Activated CD4-positive, alpha-beta memory T cell treated with anti-CD3 and anti-CD28 coated beads, Interleukin-2, amount 10 ng/mL, durations not matched to agents 7 days and 5 days (primary cell): ENCODE measurements at regions not wholly inside any gene's neighbourhood (a gene's known extent, or its start where the extent isn't known, plus 50 kb on each side); places are given as distances from the start of the nearest gene placed in this dataset.

ENCODE experiments used
- CTCF ChIA-PET: fragments of 350-600 bp; sonication (Branson Sonifier 250); formaldehyde crosslinking; loops from one replicate; lab custom pipeline; 2021; ENCODE audit warnings: antibody characterized with exemption, inconsistent platforms; lab: Charles Lee
- POLR2A ChIA-PET: fragments of 350-600 bp; sonication (Branson Sonifier 250); formaldehyde crosslinking; loops from one replicate; lab custom pipeline; 2021; ENCODE audit warnings: antibody characterized with exemption; lab: Charles Lee
- DNase-seq: peaks from one replicate; pipeline ENCODE4 v3.0.0-alpha.2; 2020
- H3K27ac Mint-ChIP-seq: one replicate; pipeline ENCODE4 v1.8.0; 2021; ENCODE audit warnings: mild to moderate bottlenecking, mixed read lengths
- H3K27me3 Mint-ChIP-seq: one replicate; pipeline ENCODE4 v1.8.0; 2021; ENCODE audit warnings: mixed read lengths
- H3K36me3 Mint-ChIP-seq: one replicate; pipeline ENCODE4 v1.8.0; 2021; ENCODE audit warnings: low read depth, mixed read lengths
- H3K4me1 Mint-ChIP-seq: one replicate; pipeline ENCODE4 v1.8.0; 2021; ENCODE audit warnings: mixed read lengths
- H3K4me3 Mint-ChIP-seq: one replicate; pipeline ENCODE4 v1.8.0; 2021; ENCODE audit warnings: mild to moderate bottlenecking, mixed read lengths
- H3K9me3 Mint-ChIP-seq: one replicate; pipeline ENCODE4 v1.8.0; 2021; ENCODE audit warnings: mixed read lengths

- Mint-ChIP-seq H3K4me1 (no peaks in the 10 kb centered on the region), H3K9me3 (no peaks in the 10 kb centered on the region), H3K27me3 (peaks cover 11% of the 10 kb centered on the region), H3K36me3 (no peaks in the 10 kb centered on the region), H3K27ac (no peak overlapping the region), H3K4me3 (no peak overlapping the region)
- no peak for DNase-seq
- POLR2A ChIA-PET = no interaction called here
- CTCF ChIA-PET = interaction anchor here (0.9 to 1.3 kb wide), 2 partner anchors 12 to 28 kb away, joined by 3 to 6 read pairs; no protein-coding TSS in a partner anchor
Measured at GRCh38 chr2:121888189-121888557, 132.7 kb downstream of the TSN start.

DNA sequence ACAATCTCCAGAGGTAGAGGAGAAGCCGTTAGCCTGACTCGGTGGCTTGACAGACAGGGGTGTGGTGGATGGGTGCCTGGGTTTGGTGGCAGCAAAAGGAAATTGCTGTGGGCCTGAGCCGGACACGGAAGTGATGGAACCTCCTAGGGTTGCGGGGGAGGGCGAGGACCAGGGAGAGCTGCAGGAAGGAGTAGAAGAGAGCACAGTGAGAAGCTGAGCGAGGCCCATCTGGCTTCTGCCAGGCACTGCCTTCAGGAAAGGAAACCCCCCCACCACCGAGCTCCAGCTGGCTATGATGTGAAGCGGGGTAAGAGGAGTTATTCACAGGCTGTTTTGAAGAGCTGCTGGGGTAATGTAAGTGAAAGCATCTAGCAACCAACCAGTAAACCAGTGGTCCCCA lies 134.6 kb downstream of the TSN start:
- peaks cover 4% of the 10 kb centered on the region for H3K27me3 Mint-ChIP-seq
- H3K4me1 Mint-ChIP-seq = no peaks in the 10 kb centered on the region
- ChIA-PET CTCF (no interaction called here), POLR2A (no interaction called here)
- no peak overlapping the region for H3K4me3 Mint-ChIP-seq
- DNase-seq = no peak
- no peaks in the 10 kb centered on the region for H3K36me3 Mint-ChIP-seq
- H3K9me3 Mint-ChIP-seq = no peaks in the 10 kb centered on the region
- no peak overlapping the region for H3K27ac Mint-ChIP-seq

DNA sequence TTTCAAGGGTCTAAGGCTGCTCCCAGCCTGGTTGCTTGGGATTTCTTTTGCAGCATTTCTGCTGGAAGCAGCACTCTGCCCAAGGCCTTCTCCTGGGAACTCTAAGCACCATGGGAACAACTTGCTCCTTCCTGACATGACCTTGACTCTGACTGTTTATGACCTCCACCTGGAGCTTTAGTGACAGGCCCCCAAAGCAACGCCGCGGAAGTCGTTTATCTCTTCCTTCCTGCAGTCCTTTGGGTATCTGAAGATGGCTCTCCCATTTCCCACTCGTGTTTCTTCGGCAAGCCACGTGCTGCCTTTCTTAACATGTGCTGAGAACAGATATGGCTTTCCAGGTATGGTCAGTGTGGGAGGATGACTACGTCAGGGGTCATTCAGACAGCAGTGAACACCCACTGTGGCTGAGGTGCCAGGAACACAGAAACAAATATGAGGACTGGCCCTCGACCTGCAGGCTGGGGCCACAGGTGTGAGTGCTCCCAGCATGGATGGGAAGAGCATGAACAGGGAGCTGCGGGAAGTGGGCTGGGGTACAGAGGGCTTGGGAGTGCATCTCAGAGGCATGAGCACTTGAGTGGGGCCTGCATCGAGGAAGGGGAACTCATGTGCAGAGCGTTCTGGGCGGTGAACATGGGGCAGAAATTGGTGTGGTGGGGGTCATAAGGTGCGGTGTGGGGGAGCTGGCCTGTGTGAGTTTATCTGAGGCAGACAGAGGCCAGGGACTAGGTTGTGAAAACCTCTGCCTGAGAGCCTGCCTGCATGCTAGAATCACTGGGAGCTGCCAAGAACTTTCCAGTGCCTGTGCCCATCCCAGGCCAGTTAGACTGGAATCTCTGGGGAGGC lies 140.5 kb downstream of the TSN start:
- POLR2A ChIA-PET = no interaction called here
- CTCF ChIA-PET = no interaction called here
- H3K9me3 Mint-ChIP-seq = no peaks in the 10 kb centered on the region
- no peak for DNase-seq
- no peaks in the 10 kb centered on the region for H3K4me1 Mint-ChIP-seq
- no peak overlapping the region for H3K4me3 Mint-ChIP-seq
- H3K27ac Mint-ChIP-seq = no peak overlapping the region
- H3K36me3 Mint-ChIP-seq = no peaks in the 10 kb centered on the region
- no peaks in the 10 kb centered on the region for H3K27me3 Mint-ChIP-seq

DNA sequence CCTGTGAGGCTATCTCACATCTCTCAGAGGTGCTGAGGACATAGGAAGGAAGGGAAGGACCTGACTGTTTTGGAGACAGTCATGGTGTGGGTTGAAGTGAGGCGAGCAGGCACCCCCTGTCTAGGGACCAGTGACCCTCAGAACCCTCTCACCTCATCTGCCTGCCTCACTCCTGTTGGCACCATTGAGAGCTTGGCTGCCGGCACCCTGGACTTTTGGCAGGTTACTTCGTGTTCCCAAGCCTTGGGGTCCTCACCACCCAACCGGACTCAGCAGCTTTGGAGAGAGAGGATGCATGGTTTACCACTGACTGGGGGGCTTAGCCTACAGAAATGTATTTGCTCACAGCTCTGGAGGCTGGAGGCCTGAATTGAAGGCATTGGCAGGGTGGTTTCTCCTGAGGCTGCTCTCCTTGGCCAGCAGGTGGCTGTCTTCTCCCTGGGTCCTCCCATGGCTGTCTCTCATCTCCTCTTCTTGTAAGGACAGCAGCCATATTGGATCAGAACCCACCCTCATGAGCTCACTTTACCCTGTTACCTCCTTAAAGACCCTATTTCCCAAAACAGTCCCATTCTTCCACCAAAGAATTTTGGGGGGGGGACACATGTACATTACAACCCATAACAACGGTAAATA lies 142.0 kb downstream of the TSN start:
- Mint-ChIP-seq H3K27ac (no peak overlapping the region), H3K4me1 (no peaks in the 10 kb centered on the region), H3K9me3 (no peaks in the 10 kb centered on the region), H3K36me3 (no peaks in the 10 kb centered on the region), H3K27me3 (no peaks in the 10 kb centered on the region), H3K4me3 (no peak overlapping the region)
- ChIA-PET CTCF (interaction anchor here (1.2 to 1.3 kb wide), 2 partner anchors 11 to 19 kb away, joined by 3 read pairs; no protein-coding TSS in a partner anchor), POLR2A (no interaction called here)
- no peak for DNase-seq

DNA sequence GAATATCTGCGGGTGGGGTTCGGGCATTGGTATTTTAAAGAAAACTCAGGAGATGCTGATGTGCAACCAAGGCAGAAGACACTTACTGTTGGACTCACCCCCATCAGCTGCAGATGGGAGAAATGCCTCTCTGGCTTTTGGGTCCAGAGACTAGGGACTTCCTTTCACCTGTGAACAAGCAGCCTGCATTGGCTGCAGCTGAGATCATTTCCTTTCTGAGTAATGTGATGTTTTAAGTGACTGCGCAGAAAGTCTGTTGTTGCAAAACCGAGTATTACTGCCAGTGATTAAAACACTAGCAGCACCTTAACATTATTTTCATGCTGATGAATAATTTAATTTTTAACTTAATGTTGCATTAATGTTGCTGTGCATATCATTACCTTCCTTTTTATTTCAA lies 143.0 kb downstream of the TSN start:
- no peaks in the 10 kb centered on the region for H3K36me3 Mint-ChIP-seq
- CTCF ChIA-PET = no interaction called here

DNA sequence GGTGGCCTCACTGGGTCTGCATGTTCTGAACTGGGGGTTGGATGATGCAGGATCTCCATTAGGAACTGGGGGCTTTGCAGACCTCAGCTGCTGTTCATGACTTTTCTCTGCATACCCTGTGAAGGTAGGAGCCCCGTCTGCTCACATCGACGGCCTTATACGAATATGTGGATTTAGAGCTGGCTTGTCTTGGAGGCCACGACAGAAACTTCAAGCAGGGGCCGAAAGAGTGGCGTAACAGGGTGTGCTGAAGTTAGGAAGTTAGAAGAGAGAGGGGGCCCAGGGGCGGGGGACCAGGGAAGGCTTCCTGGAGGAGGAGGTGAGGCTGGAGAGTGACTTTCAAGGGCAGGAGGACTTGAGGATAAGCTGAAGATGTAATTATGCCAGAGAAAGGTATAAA lies 144.9 kb downstream of the TSN start:
- no peak overlapping the region for H3K4me3 Mint-ChIP-seq
- H3K27ac Mint-ChIP-seq = no peak overlapping the region
- DNase-seq = no peak
- H3K27me3 Mint-ChIP-seq = no peaks in the 10 kb centered on the region
- ChIA-PET POLR2A (no interaction called here), CTCF (no interaction called here)
- no peaks in the 10 kb centered on the region for H3K4me1 Mint-ChIP-seq
- no peaks in the 10 kb centered on the region for H3K36me3 Mint-ChIP-seq
- no peaks in the 10 kb centered on the region for H3K9me3 Mint-ChIP-seq

More for the DNA sequence above, 143.0 kb downstream of the TSN start:
- Mint-ChIP-seq H3K4me1 (no peaks in the 10 kb centered on the region), H3K27me3 (no peaks in the 10 kb centered on the region), H3K4me3 (no peak overlapping the region), H3K27ac (no peak overlapping the region), H3K9me3 (no peaks in the 10 kb centered on the region)
- POLR2A ChIA-PET = no interaction called here
- no peak for DNase-seq

DNA sequence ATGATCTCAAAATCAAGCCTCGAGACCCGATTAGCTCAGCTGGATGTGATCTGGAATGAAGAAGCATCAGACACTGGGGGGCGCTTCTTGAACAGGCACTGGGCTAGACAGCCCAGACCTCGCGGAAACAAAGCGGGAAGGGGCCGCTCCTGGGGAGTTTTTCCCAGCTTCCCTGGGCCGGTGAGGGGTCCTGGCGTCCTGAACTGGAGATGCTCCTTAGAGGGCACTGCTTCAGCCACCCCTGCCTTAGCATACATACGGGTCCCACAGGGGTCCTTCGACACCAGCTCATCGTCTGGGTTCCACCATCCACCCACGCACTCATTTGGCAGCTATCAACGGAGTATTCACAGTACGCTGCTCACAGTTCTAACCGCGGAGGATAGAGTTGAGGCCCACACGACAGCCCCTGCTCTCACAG lies 146.7 kb downstream of the TSN start:
- Mint-ChIP-seq H3K4me1 (no peaks in the 10 kb centered on the region), H3K9me3 (no peaks in the 10 kb centered on the region), H3K36me3 (no peaks in the 10 kb centered on the region), H3K27ac (no peak overlapping the region), H3K27me3 (no peaks in the 10 kb centered on the region), H3K4me3 (no peak overlapping the region)
- no peak for DNase-seq
- ChIA-PET POLR2A (no interaction called here), CTCF (no interaction called here)

- CTCF ChIA-PET = no interaction called here
Measured at GRCh38 chr2:121902616-121903015, 147.2 kb downstream of the TSN start.

GRCh38 chr2:121903037-121903689 lies 147.7 kb downstream of the TSN start:
- H3K27me3 Mint-ChIP-seq = no peaks in the 10 kb centered on the region
- no peaks in the 10 kb centered on the region for H3K9me3 Mint-ChIP-seq
- no peaks in the 10 kb centered on the region for H3K36me3 Mint-ChIP-seq
- no peak overlapping the region for H3K27ac Mint-ChIP-seq
- ChIA-PET CTCF (no interaction called here), POLR2A (no interaction called here)
- no peak overlapping the region for H3K4me3 Mint-ChIP-seq
- DNase-seq = no peak
- no peaks in the 10 kb centered on the region for H3K4me1 Mint-ChIP-seq

More at GRCh38 chr2:121902616-121903015, 147.2 kb downstream of the TSN start:
- Mint-ChIP-seq H3K36me3 (no peaks in the 10 kb centered on the region), H3K4me1 (no peaks in the 10 kb centered on the region), H3K27ac (no peak overlapping the region), H3K27me3 (no peaks in the 10 kb centered on the region), H3K9me3 (no peaks in the 10 kb centered on the region), H3K4me3 (no peak overlapping the region)
- POLR2A ChIA-PET = no interaction called here
- no peak for DNase-seq

GRCh38 chr2:121904656-121905055 lies 149.2 kb downstream of the TSN start:
- POLR2A ChIA-PET = no interaction called here
- no peaks in the 10 kb centered on the region for H3K36me3 Mint-ChIP-seq
- H3K27ac Mint-ChIP-seq = no peak overlapping the region
- no peak overlapping the region for H3K4me3 Mint-ChIP-seq
- no peaks in the 10 kb centered on the region for H3K27me3 Mint-ChIP-seq
- no peaks in the 10 kb centered on the region for H3K9me3 Mint-ChIP-seq
- DNase-seq = no peak
- CTCF ChIA-PET = no interaction called here
- H3K4me1 Mint-ChIP-seq = no peaks in the 10 kb centered on the region

DNA sequence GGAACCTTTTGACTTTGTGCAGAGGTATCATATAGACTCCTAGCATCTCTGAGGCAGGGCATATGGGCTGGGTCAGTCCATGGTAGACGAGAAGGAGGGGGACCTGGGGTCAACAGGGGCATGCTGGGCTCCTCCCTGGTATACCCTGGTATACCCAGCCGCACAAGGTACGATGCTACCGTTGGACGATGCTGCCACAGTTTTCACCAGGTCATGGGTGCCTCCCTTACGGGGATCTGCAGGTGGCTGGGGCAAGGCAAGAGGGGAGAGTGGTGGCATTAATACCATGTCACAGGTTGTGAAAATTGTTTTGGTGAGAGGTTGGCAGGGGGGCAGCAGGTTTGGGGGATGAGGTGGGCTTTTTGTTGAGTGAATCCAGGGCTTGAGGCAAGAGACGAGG lies 149.8 kb downstream of the TSN start:
- ChIA-PET POLR2A (no interaction called here), CTCF (no interaction called here)
- no peaks in the 10 kb centered on the region for H3K36me3 Mint-ChIP-seq
- no peaks in the 10 kb centered on the region for H3K27me3 Mint-ChIP-seq
- H3K4me3 Mint-ChIP-seq = no peak overlapping the region
- H3K9me3 Mint-ChIP-seq = no peaks in the 10 kb centered on the region
- DNase-seq = no peak
- H3K27ac Mint-ChIP-seq = no peak overlapping the region
- no peaks in the 10 kb centered on the region for H3K4me1 Mint-ChIP-seq

GRCh38 chr2:121906170-121906569 lies 150.7 kb downstream of the TSN start:
- no peaks in the 10 kb centered on the region for H3K4me1 Mint-ChIP-seq
- POLR2A ChIA-PET = no interaction called here
- H3K27ac Mint-ChIP-seq = no peak overlapping the region
- H3K4me3 Mint-ChIP-seq = no peak overlapping the region
- DNase-seq = no peak
- no peaks in the 10 kb centered on the region for H3K36me3 Mint-ChIP-seq
- CTCF ChIA-PET = no interaction called here
- peaks cover 3% of the 10 kb centered on the region for H3K27me3 Mint-ChIP-seq
- H3K9me3 Mint-ChIP-seq = no peaks in the 10 kb centered on the region

GRCh38 chr2:121907928-121908327 lies 152.5 kb downstream of the TSN start:
- Mint-ChIP-seq H3K36me3 (no peaks in the 10 kb centered on the region), H3K4me3 (no peak overlapping the region), H3K4me1 (no peaks in the 10 kb centered on the region), H3K27me3 (peaks cover 6% of the 10 kb centered on the region), H3K9me3 (no peaks in the 10 kb centered on the region), H3K27ac (no peak overlapping the region)
- no peak for DNase-seq
- ChIA-PET CTCF (no interaction called here), POLR2A (no interaction called here)
